GM18520 (cell line): ENCODE measurements at regions not wholly inside any gene's neighbourhood (a gene's known extent, or its start where the extent isn't known, plus 50 kb on each side); places are given as distances from the start of the nearest gene placed in this dataset.
"Not testable (repeated sequence)": the region's sequence is repeated elsewhere in the genome, so short reads cannot be mapped to it uniquely, and the experiment has no call there.

Source experiments
- ATAC-seq: cut with Tn5 transposase; IDR thresholded peaks from one replicate; pipeline ENCODE4 v1.9.1; 2021; ENCODE audit not compliant: unreplicated experiment

- no peak for ATAC-seq
These were observed 736.7 kb upstream of the PITX2 start for GRCh38 chr4:111359602-111360001.

DNA sequence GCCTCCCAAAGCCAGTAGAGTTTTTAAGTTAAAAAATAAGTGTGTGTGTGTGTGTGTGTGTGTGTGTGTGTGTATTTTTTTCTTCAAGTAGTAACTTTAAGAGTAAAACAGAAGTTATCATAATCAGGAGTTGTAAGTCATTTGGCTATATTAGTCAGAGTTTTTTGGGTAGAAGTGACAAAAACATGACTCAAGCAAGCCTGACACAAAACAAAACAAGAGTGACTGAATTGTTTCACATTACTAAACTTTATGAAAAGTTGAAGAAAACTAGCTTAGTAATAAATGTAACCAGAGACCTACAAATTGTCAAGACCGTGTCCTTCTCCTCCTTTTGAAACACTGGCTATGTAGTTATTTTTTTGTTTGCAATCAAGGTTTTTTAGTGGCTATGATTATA, 738.0 kb upstream of the PITX2 start:
- ATAC-seq: no peak

DNA sequence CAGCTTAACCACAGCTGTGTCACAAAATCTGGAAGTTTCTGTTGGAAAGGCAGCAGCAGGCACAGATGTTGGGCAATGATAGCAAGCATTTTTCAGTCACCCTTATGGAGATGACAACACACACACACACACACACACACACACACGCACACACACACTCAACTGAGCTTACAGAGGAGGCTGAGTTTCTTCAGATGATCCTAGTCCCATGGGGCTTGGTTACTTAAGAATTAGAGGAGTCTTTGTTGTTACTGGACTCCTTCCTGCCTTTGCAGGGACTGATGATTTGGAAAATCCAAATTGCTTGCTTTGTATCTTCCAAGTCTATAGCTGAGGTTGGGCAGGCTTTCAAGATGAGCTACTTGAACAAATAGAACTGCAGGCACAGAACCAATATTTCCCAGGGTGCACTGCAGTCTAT, 740.1 kb upstream of the PITX2 start:
- no peak for ATAC-seq

DNA sequence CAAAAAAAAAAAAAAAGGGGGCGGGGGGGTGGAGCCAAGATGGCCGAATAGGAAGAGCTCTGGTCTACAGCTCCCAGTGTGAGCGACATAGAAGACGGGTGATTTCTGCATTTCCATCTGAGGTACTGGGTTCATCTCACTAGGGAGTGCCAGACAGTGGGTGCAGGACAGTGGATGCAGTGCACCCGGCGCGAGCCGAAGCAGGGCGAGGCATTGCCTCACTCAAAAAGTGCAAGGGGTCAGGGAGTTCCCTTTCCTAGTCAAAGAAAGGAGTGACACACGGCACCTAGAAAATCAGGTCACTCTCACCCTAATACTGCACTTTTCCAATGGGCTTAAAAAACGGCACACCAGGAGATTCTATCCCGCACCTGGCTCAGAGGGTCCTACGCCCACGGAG, 755.0 kb upstream of the PITX2 start:
- not testable (repeated sequence) for ATAC-seq

DNA sequence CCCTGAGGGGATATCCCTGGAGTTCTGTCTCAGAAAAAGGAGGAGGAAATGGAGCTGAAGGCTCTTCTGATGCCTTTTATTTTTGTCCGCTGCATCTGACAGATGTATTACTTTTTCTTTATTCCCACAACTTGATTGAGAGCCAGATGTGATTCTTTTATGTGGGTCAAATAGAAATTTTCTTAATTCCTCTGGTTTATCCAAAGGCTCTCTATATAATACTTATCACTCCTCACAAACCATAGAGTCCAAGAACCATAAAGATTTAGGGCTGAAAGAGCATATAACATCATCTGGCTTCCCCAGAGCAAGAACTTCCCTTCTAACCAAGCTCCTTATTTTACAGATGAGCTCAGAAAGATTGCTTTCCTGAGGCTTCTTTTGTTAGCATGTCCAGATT, 756.7 kb upstream of the FAM241A start:
- no peak for ATAC-seq

DNA sequence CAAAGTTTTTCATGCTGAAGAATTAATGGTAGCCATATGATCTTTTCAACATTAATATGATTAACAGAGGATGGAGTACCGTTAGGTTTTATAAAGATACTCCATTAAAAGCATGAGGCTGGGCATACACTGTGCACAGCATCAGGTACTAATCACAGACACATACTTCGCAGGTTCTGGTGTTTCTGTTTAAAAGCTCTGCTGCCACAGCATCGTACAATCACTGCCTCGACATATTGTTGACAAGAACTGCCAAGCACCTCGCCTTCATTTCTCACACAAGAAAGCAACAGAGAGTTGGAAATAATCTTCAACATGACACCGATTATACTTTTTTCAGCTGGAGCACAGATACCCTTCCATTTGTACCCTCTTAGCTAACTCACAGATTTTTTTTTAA, 753.4 kb upstream of the FAM241A start:
- no peak for ATAC-seq

DNA sequence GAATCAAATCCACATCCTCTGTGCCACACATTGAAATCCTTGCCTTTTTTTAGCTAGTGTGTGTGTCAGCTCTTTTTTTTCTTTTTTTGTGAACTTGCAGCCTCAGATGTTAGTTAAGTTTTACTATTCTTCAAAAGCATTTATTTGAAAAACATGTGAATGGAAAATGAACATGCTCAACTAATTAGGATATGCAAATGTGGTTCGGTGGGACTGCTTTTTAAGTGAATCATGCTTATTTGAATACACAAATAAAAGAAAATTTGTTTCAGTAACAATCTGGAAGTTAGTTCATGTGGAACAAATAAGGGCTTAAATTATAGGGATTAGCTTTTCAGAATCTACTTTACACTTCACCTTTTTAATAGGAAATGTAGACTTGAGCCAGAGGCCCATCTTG, 751.5 kb upstream of the FAM241A start:
- ATAC-seq: no peak

- no peak for ATAC-seq
These were observed 746.3 kb upstream of the FAM241A start for GRCh38 chr4:111398906-111399330.

DNA sequence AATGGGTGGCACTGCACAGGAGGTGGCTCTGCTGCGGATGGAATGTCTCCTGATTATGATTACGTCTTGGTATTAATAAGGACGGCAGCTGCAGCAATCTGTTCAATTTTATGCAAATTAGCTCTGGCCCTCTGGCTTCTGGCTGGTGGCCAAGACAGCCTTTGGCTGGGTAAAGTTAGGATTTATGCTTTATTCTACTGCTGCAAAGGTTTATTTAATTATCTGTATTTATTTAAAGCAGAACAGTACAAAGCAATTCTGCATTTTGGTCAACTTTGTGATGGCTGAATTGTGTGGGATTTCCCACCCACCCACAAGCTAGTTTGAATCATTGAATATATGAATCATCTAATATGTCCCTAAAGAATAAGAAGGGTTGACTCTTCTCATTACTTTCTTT, 745.6 kb upstream of the FAM241A start:
- ATAC-seq: no peak

DNA sequence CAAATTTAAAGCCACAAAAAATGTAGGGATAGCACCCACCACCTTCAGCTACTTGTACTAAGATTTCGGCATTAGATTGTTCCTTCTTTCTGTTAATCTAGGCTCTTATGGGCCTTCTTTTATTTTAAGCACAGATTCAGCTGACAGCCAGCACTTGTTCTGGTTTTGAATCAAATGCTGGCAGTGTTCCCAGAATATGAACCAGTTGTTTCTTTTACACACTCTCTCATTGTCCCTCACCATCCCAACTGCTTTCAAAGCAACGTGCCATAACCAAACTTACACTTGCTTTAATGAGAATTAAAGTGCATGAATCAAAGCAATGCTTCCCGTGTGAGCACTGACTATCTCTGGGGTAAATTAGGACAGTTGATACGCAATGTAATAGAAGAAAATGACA, 744.5 kb upstream of the FAM241A start:
- no peak for ATAC-seq

- no peak for ATAC-seq
These were observed 740.6 kb upstream of the FAM241A start for GRCh38 chr4:111404673-111405072.

- ATAC-seq: no peak
These were observed 739.3 kb upstream of the FAM241A start for GRCh38 chr4:111405989-111406388.

GRCh38 chr4:111410571-111410970, 734.7 kb upstream of the FAM241A start:
- no peak for ATAC-seq

GRCh38 chr4:111417521-111417920, 727.7 kb upstream of the FAM241A start:
- ATAC-seq: no peak

DNA sequence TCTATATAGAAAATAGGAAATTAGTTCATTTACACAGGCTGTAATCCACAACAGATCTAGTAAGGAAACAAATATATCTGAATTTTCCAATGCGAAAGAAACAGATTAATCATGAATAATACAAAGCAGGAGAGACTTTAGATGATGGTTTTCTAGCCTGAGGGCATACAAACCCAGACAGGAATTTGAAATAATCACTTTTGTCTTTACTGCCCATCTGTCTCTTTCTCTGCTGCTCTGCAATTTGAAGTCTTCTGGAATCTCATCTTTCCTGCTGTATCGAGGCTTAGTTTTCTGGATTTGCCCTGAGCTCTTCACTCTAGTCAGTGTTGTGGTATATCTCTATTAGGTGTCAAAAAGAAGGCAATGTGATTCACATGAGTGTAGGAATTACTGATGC, 711.8 kb upstream of the FAM241A start:
- no peak for ATAC-seq

GRCh38 chr4:111434586-111434985, 710.7 kb upstream of the FAM241A start:
- no peak for ATAC-seq

DNA sequence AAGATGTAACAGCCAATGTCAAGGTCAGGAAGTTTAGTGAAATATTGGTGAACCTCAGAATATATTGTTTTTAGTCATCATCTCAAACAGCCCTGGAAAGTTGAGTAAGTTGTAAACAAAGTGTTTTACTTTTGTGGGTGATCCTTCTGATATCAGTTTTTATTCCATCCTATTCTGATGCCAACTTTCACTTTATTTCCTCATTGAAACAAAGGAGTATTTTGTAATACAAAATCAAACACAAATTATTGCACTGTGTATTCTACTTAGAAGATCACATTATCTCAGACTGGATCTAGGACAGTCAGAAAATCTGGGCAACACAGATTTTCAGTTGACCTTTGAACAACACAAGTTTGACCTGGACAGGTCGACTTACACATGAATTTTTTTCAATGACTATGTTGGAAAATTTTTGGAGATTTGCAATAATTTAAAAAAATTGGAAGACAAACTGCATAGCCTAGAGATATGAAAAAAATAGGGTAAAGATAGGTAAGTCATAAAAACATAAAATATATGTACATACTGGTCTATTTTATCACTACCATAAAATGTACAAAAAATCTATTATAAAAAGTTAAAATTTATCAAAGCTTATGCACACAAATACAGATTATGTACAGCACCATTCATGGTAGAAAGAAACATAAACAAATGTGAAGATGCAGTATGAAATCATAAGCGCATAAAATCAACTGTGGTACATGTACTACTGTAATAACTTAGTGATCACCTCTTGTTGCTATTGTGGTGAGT, 709.1 kb upstream of the FAM241A start:
- no peak for ATAC-seq

DNA sequence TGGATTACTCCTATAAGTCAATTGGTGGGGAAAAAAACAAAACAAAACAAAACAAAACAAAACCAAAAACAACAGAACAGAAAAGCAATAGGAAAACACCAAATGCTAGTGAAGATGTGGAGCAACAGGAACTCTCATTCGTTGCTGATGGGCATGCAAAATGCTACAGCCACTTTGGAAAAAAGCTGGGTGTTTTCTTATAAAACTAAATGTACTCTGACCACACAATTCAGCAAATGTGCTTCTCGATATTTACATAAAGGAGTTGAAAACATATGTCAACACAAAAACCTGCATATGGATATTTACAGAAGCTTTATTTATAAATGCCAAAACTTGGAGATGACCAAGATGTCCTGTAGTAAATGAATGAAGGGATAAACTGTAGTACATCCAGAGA, 703.6 kb upstream of the FAM241A start:
- no peak for ATAC-seq

GRCh38 chr4:111444836-111445235, 700.4 kb upstream of the FAM241A start:
- ATAC-seq: not testable (repeated sequence)

- ATAC-seq: no peak
These were observed 695.6 kb upstream of the FAM241A start for GRCh38 chr4:111449657-111450056.

DNA sequence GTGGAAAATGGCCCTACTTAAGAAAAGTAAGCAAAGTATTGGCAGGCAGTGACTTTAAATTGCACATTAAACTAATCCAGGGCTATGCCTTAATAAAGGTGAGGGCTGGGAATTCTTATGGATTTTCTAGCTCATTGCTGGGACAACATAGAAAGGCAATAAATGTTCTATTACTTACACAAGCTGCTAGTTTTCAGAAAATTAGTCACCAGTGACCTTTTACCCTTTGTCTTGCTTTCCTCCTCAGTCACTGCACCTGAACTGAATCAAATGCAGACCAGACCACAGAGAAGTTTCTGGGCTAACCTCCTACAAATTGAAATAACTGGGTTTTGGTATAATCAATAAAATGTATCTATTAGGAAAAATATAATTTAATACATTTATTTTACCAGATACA, 694.4 kb upstream of the FAM241A start:
- ATAC-seq: no peak

DNA sequence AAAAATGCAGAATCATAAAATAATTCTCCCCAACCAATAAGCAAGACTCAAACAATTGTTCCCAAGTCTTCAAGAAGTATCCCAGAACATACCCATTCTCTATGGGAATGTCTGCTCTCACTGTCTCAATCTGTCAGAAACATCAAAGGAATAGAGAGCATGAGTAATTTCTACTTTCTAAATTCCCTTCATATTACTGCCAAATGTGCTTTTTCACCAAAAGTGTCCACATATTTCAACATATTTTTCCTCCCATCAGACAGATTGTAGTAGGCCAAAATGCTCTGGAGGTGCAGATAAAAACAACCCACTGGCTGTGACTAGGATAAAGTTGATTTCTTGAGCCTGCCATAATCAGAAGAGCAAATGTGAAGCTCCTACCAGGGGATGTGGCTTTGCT, 692.0 kb upstream of the FAM241A start:
- ATAC-seq: no peak

GRCh38 chr4:111454961-111455360, 690.3 kb upstream of the FAM241A start:
- no peak for ATAC-seq
